NCI-H2196 (cell line): ENCODE measurements at regions not wholly inside any gene's neighbourhood (a gene's known extent, or its start where the extent isn't known, plus 50 kb on each side); places are given as distances from the start of the nearest gene placed in this dataset.
"Not testable (repeated sequence)": the region's sequence is repeated elsewhere in the genome, so short reads cannot be mapped to it uniquely, and the experiment has no call there.

Experiments used
- DNase-seq: peaks from one replicate; lab custom pipeline; 2025; ENCODE audit not compliant: unreplicated experiment; lab: John Stamatoyannopoulos, UW

GRCh38 chr11:39462506-39462905, 1996.9 kb downstream of the LRRC4C start:
- DNase-seq: no peak

- DNase-seq: no peak
These were observed 1998.4 kb downstream of the LRRC4C start for GRCh38 chr11:39461066-39461465.

GRCh38 chr11:39459606-39460005, 1999.8 kb downstream of the LRRC4C start:
- no peak for DNase-seq

GRCh38 chr11:39458481-39458880, 2001.0 kb downstream of the LRRC4C start:
- no peak for DNase-seq

GRCh38 chr11:39443424-39444022, 2015.9 kb downstream of the LRRC4C start:
- no peak for DNase-seq

- DNase-seq: no peak
These were observed 2017.3 kb downstream of the LRRC4C start for GRCh38 chr11:39442177-39442576.

- no peak for DNase-seq
These were observed 2023.8 kb downstream of the LRRC4C start for GRCh38 chr11:39435641-39436040.

- DNase-seq: no peak
These were observed 2025.0 kb downstream of the LRRC4C start for GRCh38 chr11:39434466-39434865.

GRCh38 chr11:39432929-39433328, 2026.5 kb downstream of the LRRC4C start:
- no peak for DNase-seq

GRCh38 chr11:39425226-39425625, 2034.2 kb downstream of the LRRC4C start:
- DNase-seq: no peak

- no peak for DNase-seq
These were observed 2047.3 kb downstream of the LRRC4C start for GRCh38 chr11:39412117-39412516.

GRCh38 chr11:39385911-39386310, 2073.5 kb downstream of the LRRC4C start:
- no peak for DNase-seq

GRCh38 chr11:39374963-39375698, 2084.3 kb downstream of the LRRC4C start:
- DNase-seq: peak; percentile 59

- no peak for DNase-seq
These were observed 2091.9 kb downstream of the LRRC4C start for GRCh38 chr11:39367534-39367933.

- no peak for DNase-seq
These were observed 2093.5 kb downstream of the LRRC4C start for GRCh38 chr11:39365809-39366436.

GRCh38 chr11:39363571-39363970, 2095.9 kb downstream of the LRRC4C start:
- DNase-seq: no peak

GRCh38 chr11:39361557-39361956, 2097.9 kb downstream of the LRRC4C start:
- DNase-seq: no peak

GRCh38 chr11:39345834-39346442, 2113.5 kb downstream of the LRRC4C start:
- DNase-seq: no peak

GRCh38 chr11:39341461-39341860, 2118.0 kb downstream of the LRRC4C start:
- no peak for DNase-seq

- not testable (repeated sequence) for DNase-seq
These were observed 2126.4 kb downstream of the LRRC4C start for GRCh38 chr11:39333006-39333405.

GRCh38 chr11:39327302-39327701, 2132.2 kb downstream of the LRRC4C start:
- DNase-seq: no peak

- not testable (repeated sequence) for DNase-seq
These were observed 2147.6 kb downstream of the LRRC4C start for GRCh38 chr11:39311888-39312287.
